ENCODE measurements at regions not wholly inside any gene's neighbourhood (a gene's known extent, or its start where the extent isn't known, plus 50 kb on each side); places are given as distances from the start of the nearest gene placed in this dataset.
"Not testable (repeated sequence)": the region's sequence is repeated elsewhere in the genome, so short reads cannot be mapped to it uniquely, and the experiment has no call there.

- not testable (repeated sequence) for TF ChIP-seq EZH2phosphoT487 (IDR thresholded peaks at IDR 0.05; ENCODE audit: borderline replicate concordance); CTCF (conservative IDR thresholded peaks at IDR 0.05; ENCODE audit: low read length)
These were observed 287.9 kb upstream of the LRP1B start for GRCh38 chr2:142418699-142419098.

All from Loucy (cell line).